OCI-LY7 (cell line): ENCODE measurements at regions not wholly inside any gene's neighbourhood (a gene's known extent, or its start where the extent isn't known, plus 50 kb on each side); places are given as distances from the start of the nearest gene placed in this dataset.

Experiments used
- BruUV-seq: library from RNA; stranded (reverse); fragments of 400-500 nt; replicated peaks from 2 replicates; lab custom pipeline; 2021; lab: Mats Ljungman, UMichigan
- CTCF ChIA-PET: fragments of 300-600 bp; sonication (Branson Sonifier 250); formaldehyde crosslinking; loops from one replicate; lab custom pipeline; 2022; ENCODE audit warnings: antibody characterized with exemption; ENCODE audit not compliant: unreplicated experiment; lab: Charles Lee
- POLR2A ChIA-PET: fragments of 300-600 bp; sonication (Branson Sonifier 250); formaldehyde crosslinking; loops from one replicate; lab custom pipeline; 2022; ENCODE audit warnings: antibody characterized with exemption; lab: Charles Lee
- DNase-seq: peaks from one replicate; pipeline ENCODE4 v3.0.0-alpha.2; 2015; ENCODE audit warnings: low spot score
- H2AFZ ChIP-seq: fragments of 200-600 bp; sonication (generic), shearing (Covaris generic); 2 replicates; pipeline ENCODE4 v1.6.1; 2014; ENCODE audit warnings: mild to moderate bottlenecking, antibody characterized with exemption, low read length, moderate library complexity
- H3K27ac ChIP-seq: fragments of 200-600 bp; sonication (generic); 2 replicates; pipeline ENCODE4 v1.5.1; 2014; ENCODE audit warnings: mixed run types, low read depth, mild to moderate bottlenecking, moderate library complexity, low read length, inconsistent platforms; ENCODE audit not compliant: poor library complexity, severe bottlenecking
- H3K36me3 ChIP-seq: fragments of 200-600 bp; sonication (generic); 2 replicates; pipeline ENCODE4 v1.6.1; 2014; ENCODE audit warnings: mild to moderate bottlenecking, antibody characterized with exemption, low read length, moderate library complexity, mixed read lengths; ENCODE audit not compliant: insufficient read depth
- H3K4me1 ChIP-seq: fragments of 200-600 bp; sonication (generic); 2 replicates; pipeline ENCODE4 v1.5.1; 2014; ENCODE audit warnings: mild to moderate bottlenecking, low read length; ENCODE audit not compliant: insufficient read depth, poor library complexity, severe bottlenecking
- H3K4me2 ChIP-seq: fragments of 200-600 bp; sonication (generic); 2 replicates; pipeline ENCODE4 v1.6.1; 2014; ENCODE audit warnings: mild to moderate bottlenecking, low read length
- H3K4me3 ChIP-seq: fragments of 200-600 bp; sonication (generic); 2 replicates; pipeline ENCODE4 v1.5.1; 2014; ENCODE audit warnings: mild to moderate bottlenecking, low read depth, low read length; ENCODE audit not compliant: poor library complexity, severe bottlenecking
- H3K79me2 ChIP-seq: fragments of 200-600 bp; sonication (generic); 2 replicates; pipeline ENCODE4 v1.6.1; 2016; ENCODE audit warnings: low read depth, mild to moderate bottlenecking, low read length, moderate library complexity, mixed read lengths; ENCODE audit not compliant: insufficient read depth
- H3K9me2 ChIP-seq: fragments of 200-600 bp; sonication (generic); 2 replicates; pipeline ENCODE4 v1.6.1; 2016; ENCODE audit warnings: mild to moderate bottlenecking, low read length, mixed read lengths; ENCODE audit not compliant: insufficient read depth
- H3K9me3 ChIP-seq: fragments of 200-600 bp; sonication (generic); 2 replicates; pipeline ENCODE4 v1.6.1; 2014; ENCODE audit warnings: mild to moderate bottlenecking, mixed run types, low read length, mixed read lengths
- H4K20me1 ChIP-seq: fragments of 200-600 bp; sonication (generic); 2 replicates; pipeline ENCODE4 v1.6.1; 2014; ENCODE audit warnings: mild to moderate bottlenecking, antibody characterized with exemption, low read length, moderate library complexity, mixed read lengths; ENCODE audit not compliant: insufficient read depth
- CTCF ChIP-seq: fragments of 200-600 bp; sonication (generic); conservative IDR thresholded peaks from 2 replicates; pipeline ENCODE4 v1.5.1; 2014; ENCODE audit warnings: mild to moderate bottlenecking, antibody characterized with exemption, low read length, moderate library complexity, mixed read lengths
- EZH2phosphoT487 ChIP-seq: fragments of 200-600 bp; sonication (generic); IDR thresholded peaks from 2 replicates; pipeline ENCODE4 v1.6.1; 2018; ENCODE audit warnings: low read depth, borderline replicate concordance, mild to moderate bottlenecking, mixed run types, antibody characterized with exemption, low read length, moderate library complexity, mixed read lengths
- intact Hi-C: fragments of 100-400 bp; cut with micrococcal nuclease; formaldehyde crosslinking; loops from one replicate; pipeline ENCODE4 v1.10.0; 2022; ENCODE audit not compliant: unreplicated experiment

- Histone ChIP-seq H3K4me3 (no peak overlapping the region), H3K9me3 (no peaks in the 10 kb centered on the region), H4K20me1 (no peaks in the 10 kb centered on the region), H3K4me1 (no peaks in the 10 kb centered on the region), H3K79me2 (no peaks in the 10 kb centered on the region), H3K4me2 (no peak overlapping the region), H2AFZ (no peak overlapping the region), H3K9me2 (no peaks in the 10 kb centered on the region), H3K36me3 (no peaks in the 10 kb centered on the region), H3K27ac (no peak overlapping the region)
- CTCF ChIA-PET: no interaction called here
- DNase-seq: no peak
- POLR2A ChIA-PET: no interaction called here
- BruUV-seq: no TSS peak
- intact Hi-C loops: no loop called here
- no peak for TF ChIP-seq EZH2phosphoT487
- TF ChIP-seq CTCF: no peak
Measured at GRCh38 chr7:110142939-110143526, 947.9 kb upstream of the LRRN3 start.

- no peaks in the 10 kb centered on the region for H3K36me3 ChIP-seq
- no peak overlapping the region for H3K4me2 ChIP-seq
- DNase-seq: no peak
- CTCF ChIA-PET: no interaction called here
- no peaks in the 10 kb centered on the region for H4K20me1 ChIP-seq
- no peak overlapping the region for H3K27ac ChIP-seq
- no peaks in the 10 kb centered on the region for H3K9me3 ChIP-seq
- POLR2A ChIA-PET: no interaction called here
- no peak for TF ChIP-seq CTCF
- TF ChIP-seq EZH2phosphoT487: no peak
- H2AFZ ChIP-seq: no peak overlapping the region
- no peaks in the 10 kb centered on the region for H3K9me2 ChIP-seq
- no peak overlapping the region for H3K4me3 ChIP-seq
- no peaks in the 10 kb centered on the region for H3K4me1 ChIP-seq
- no TSS peak for BruUV-seq
- intact Hi-C loops: no loop called here
- H3K79me2 ChIP-seq: no peaks in the 10 kb centered on the region
Measured at GRCh38 chr7:110144599-110144998, 946.3 kb upstream of the LRRN3 start.

- Histone ChIP-seq H3K9me2 (no peaks in the 10 kb centered on the region), H3K4me1 (no peaks in the 10 kb centered on the region), H3K4me2 (no peak overlapping the region), H3K27ac (no peak overlapping the region), H3K4me3 (no peak overlapping the region), H2AFZ (no peak overlapping the region), H3K79me2 (no peaks in the 10 kb centered on the region), H3K36me3 (no peaks in the 10 kb centered on the region), H3K9me3 (no peaks in the 10 kb centered on the region), H4K20me1 (no peaks in the 10 kb centered on the region)
- DNase-seq: no peak
- TF ChIP-seq CTCF (no peak), EZH2phosphoT487 (no peak)
- ChIA-PET CTCF (no interaction called here), POLR2A (interaction anchor here (0.6 kb wide), 2 partner anchors 958 to 1868 kb away, joined by 3 read pairs; no protein-coding TSS in a partner anchor)
- no TSS peak for BruUV-seq
- intact Hi-C loops: no loop called here
Measured at GRCh38 chr7:110148054-110148453, 942.9 kb upstream of the LRRN3 start.
